ENCODE measurements at regions not wholly inside any gene's neighbourhood (a gene's known extent, or its start where the extent isn't known, plus 50 kb on each side); places are given as distances from the start of the nearest gene placed in this dataset.

DNA sequence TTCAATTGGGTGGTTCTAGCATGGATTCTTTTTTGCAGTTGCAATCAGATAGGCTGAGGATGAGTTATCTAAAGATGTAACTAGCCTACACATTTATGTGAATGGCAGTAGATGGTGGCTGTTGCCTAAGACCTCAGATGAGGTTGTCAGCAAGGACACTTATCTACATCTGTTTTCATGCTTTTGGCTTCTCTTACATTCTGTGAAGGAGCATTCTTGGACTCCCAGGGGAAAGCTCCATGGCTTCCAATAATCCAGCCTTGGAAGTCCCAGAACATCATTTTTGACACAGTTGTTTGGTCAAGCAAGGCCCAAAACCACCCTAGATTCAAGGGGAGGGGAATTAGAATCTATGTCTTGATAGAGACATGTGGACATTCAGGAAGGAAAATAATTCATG, 332.2 kb upstream of the RBMS3 start:
- TF ChIP-seq, protein P1, sequence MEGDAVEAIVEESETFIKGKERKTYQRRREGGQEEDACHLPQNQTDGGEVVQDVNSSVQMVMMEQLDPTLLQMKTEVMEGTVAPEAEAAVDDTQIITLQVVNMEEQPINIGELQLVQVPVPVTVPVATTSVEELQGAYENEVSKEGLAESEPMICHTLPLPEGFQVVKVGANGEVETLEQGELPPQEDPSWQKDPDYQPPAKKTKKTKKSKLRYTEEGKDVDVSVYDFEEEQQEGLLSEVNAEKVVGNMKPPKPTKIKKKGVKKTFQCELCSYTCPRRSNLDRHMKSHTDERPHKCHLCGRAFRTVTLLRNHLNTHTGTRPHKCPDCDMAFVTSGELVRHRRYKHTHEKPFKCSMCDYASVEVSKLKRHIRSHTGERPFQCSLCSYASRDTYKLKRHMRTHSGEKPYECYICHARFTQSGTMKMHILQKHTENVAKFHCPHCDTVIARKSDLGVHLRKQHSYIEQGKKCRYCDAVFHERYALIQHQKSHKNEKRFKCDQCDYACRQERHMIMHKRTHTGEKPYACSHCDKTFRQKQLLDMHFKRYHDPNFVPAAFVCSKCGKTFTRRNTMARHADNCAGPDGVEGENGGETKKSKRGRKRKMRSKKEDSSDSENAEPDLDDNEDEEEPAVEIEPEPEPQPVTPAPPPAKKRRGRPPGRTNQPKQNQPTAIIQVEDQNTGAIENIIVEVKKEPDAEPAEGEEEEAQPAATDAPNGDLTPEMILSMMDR (IDR thresholded peaks at IDR 0.05; ENCODE audit: low read length) = no peak
- TF ChIP-seq EZH2 (optimal IDR thresholded peaks at IDR 0.05; ENCODE audit: low read depth, low read length) = no peak
- TF ChIP-seq EZH2phosphoT487 (IDR thresholded peaks at IDR 0.05; ENCODE audit: low read length) = no peak
- no peak overlapping the region for H2AFZ ChIP-seq (ENCODE audit: low read length)

DNA sequence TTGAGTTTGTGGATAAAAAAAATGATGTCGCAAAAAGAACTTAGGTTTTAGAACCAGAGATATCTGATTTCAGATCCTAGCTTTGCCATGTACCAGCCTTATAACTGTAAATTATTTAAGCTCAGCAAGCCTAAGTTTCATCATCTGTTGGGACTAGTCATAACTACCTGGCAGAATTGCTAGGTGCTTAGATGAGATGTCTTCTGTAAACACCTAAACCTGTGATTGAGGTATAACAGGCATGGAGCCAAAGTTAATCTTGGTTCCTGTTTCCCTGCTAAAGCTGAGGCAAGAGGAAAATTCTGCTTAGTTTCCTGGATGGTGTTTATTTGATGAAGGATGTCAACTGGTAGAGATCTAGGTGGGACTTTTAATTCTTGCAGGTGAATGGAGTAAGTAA, 331.3 kb upstream of the RBMS3 start:
- no peak overlapping the region for H3K27ac ChIP-seq (ENCODE audit: low read length)
- H3K4me2 ChIP-seq (ENCODE audit: low read depth, low read length) = no peak overlapping the region
- no peaks in the 10 kb centered on the region for H4K20me1 ChIP-seq (ENCODE audit: insufficient read depth, low read length)
- no peaks in the 10 kb centered on the region for H3F3A ChIP-seq (ENCODE audit: insufficient read depth, low read length)
- no peaks in the 10 kb centered on the region for H3K4me1 ChIP-seq (ENCODE audit: low read length)
- H3K27me3 ChIP-seq (replicated peaks; ENCODE audit: insufficient read depth, low read length) = peaks cover 31% of the 10 kb centered on the region
- H3K9me3 ChIP-seq (replicated peaks; ENCODE audit: insufficient read depth, low read length) = no peaks in the 10 kb centered on the region
- no peak overlapping the region for H3K9ac ChIP-seq (ENCODE audit: low read length)
- H3K9me2 ChIP-seq (replicated peaks; ENCODE audit: insufficient read depth, low read length) = no peaks in the 10 kb centered on the region
- DNase-seq = no peak
- no peak overlapping the region for H2AFZ ChIP-seq (ENCODE audit: low read length)
- no peaks in the 10 kb centered on the region for H3K79me2 ChIP-seq (ENCODE audit: low read length)
- TF ChIP-seq EZH2phosphoT487 (IDR thresholded peaks at IDR 0.05; ENCODE audit: low read length) = no peak
- TF ChIP-seq, protein P1 (IDR thresholded peaks at IDR 0.05; ENCODE audit: low read length) = no peak
- TF ChIP-seq EZH2 (optimal IDR thresholded peaks at IDR 0.05; ENCODE audit: low read depth, low read length) = no peak
- no peak overlapping the region for H3K4me3 ChIP-seq (ENCODE audit: low read length)
- no peaks in the 10 kb centered on the region for H3K36me3 ChIP-seq (replicated peaks; ENCODE audit: insufficient read depth, low read length)

More for the DNA sequence above, 332.2 kb upstream of the RBMS3 start:
- Histone ChIP-seq H3K4me2 (ENCODE audit: low read depth, low read length) (no peak overlapping the region), H3K36me3 (replicated peaks; ENCODE audit: insufficient read depth, low read length) (no peaks in the 10 kb centered on the region), H3F3A (ENCODE audit: insufficient read depth, low read length) (no peaks in the 10 kb centered on the region), H3K79me2 (ENCODE audit: low read length) (no peaks in the 10 kb centered on the region), H3K9ac (ENCODE audit: low read length) (no peak overlapping the region), H3K9me3 (replicated peaks; ENCODE audit: insufficient read depth, low read length) (no peaks in the 10 kb centered on the region), H3K9me2 (replicated peaks; ENCODE audit: insufficient read depth, low read length) (no peaks in the 10 kb centered on the region), H3K27ac (ENCODE audit: low read length) (no peak overlapping the region), H3K4me1 (ENCODE audit: low read length) (no peaks in the 10 kb centered on the region), H4K20me1 (ENCODE audit: insufficient read depth, low read length) (no peaks in the 10 kb centered on the region), H3K4me3 (ENCODE audit: low read length) (no peak overlapping the region), H3K27me3 (replicated peaks; ENCODE audit: insufficient read depth, low read length) (peaks cover 38% of the 10 kb centered on the region)
- no peak for DNase-seq

DNA sequence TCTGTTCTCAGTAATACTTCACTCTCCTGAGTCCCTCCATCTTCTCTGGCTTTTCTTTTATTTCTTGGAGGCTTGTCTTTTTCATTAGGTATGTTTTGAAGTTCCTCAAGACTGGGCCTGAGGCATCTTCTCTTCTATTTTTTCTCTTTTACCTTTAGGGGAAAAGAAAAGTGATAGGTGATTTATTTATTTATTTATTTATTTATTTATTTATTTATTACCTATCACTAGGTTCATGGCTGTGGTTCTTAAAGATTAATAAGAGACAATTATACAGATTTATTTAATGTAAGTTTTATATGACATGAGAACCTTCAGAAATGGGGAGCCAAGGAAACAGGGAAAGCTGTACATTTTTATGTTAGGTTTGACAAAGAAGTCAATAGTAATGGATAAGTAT, 330.3 kb upstream of the RBMS3 start:
- peaks cover 22% of the 10 kb centered on the region; the same call in 1 of the 2 replicates for H3K27me3 ChIP-seq (replicated peaks; ENCODE audit: insufficient read depth, low read length)
- no peaks in the 10 kb centered on the region for H3K79me2 ChIP-seq (ENCODE audit: low read length)
- no peak overlapping the region for H2AFZ ChIP-seq (ENCODE audit: low read length)
- H3F3A ChIP-seq (ENCODE audit: insufficient read depth, low read length) = no peaks in the 10 kb centered on the region
- no peaks in the 10 kb centered on the region for H3K36me3 ChIP-seq (replicated peaks; ENCODE audit: insufficient read depth, low read length)
- H3K9me3 ChIP-seq (replicated peaks; ENCODE audit: insufficient read depth, low read length) = no peaks in the 10 kb centered on the region
- H4K20me1 ChIP-seq (ENCODE audit: insufficient read depth, low read length) = no peaks in the 10 kb centered on the region
- no peak overlapping the region for H3K9ac ChIP-seq (ENCODE audit: low read length)
- H3K4me1 ChIP-seq (ENCODE audit: low read length) = no peaks in the 10 kb centered on the region
- no peak overlapping the region for H3K4me3 ChIP-seq (ENCODE audit: low read length)
- TF ChIP-seq EZH2 (optimal IDR thresholded peaks at IDR 0.05; ENCODE audit: low read depth, low read length) (no peak), EZH2phosphoT487 (IDR thresholded peaks at IDR 0.05; ENCODE audit: low read length) (no peak)
- TF ChIP-seq, protein P1 (IDR thresholded peaks at IDR 0.05; ENCODE audit: low read length) = no peak
- no peak overlapping the region for H3K4me2 ChIP-seq (ENCODE audit: low read depth, low read length)
- H3K27ac ChIP-seq (ENCODE audit: low read length) = no peak overlapping the region
- DNase-seq = no peak
- H3K9me2 ChIP-seq (replicated peaks; ENCODE audit: insufficient read depth, low read length) = no peaks in the 10 kb centered on the region

All from MM.1S (cell line).